MCF 10A (cell line): ENCODE measurements at regions not wholly inside any gene's neighbourhood (a gene's known extent, or its start where the extent isn't known, plus 50 kb on each side); places are given as distances from the start of the nearest gene placed in this dataset.

Experiments
- BruUV-seq: library from RNA; stranded (reverse); fragments of 400-500 nt; replicated peaks from 2 replicates; lab custom pipeline; 2021; lab: Mats Ljungman, UMichigan
- CTCF ChIA-PET: fragments of 300-600 bp; sonication (Branson Sonifier 250); formaldehyde crosslinking; extraction: SDS; loops from one replicate; lab custom pipeline; 2021; ENCODE audit warnings: antibody characterized with exemption, inconsistent platforms; lab: Yijun Ruan, JAX
- POLR2A ChIA-PET: fragments of 300-600, 350-650 bp; sonication (Branson Sonifier 250); formaldehyde crosslinking; extraction: SDS; loops from one replicate; lab custom pipeline; 2020; ENCODE audit warnings: antibody characterized with exemption, inconsistent platforms; lab: Yijun Ruan, JAX
- DNase-seq: peaks from one replicate; pipeline ENCODE4 v3.0.0-alpha.2; 2018; ENCODE audit not compliant: unreplicated experiment
- H3K27ac Mint-ChIP-seq: one replicate; pipeline ENCODE4 v1.8.0; 2022; ENCODE audit warnings: mild to moderate bottlenecking, low read depth, mixed read lengths; ENCODE audit not compliant: unreplicated experiment
- H3K27me3 Mint-ChIP-seq: one replicate; pipeline ENCODE4 v1.8.0; 2022; ENCODE audit warnings: mixed read lengths; ENCODE audit not compliant: insufficient read depth, unreplicated experiment
- H3K36me3 Mint-ChIP-seq: one replicate; pipeline ENCODE4 v1.8.0; 2022; ENCODE audit warnings: mild to moderate bottlenecking, moderate library complexity, mixed read lengths; ENCODE audit not compliant: insufficient read depth, unreplicated experiment
- H3K4me1 Mint-ChIP-seq: one replicate; pipeline ENCODE4 v1.8.0; 2022; ENCODE audit warnings: mixed read lengths; ENCODE audit not compliant: insufficient read depth, unreplicated experiment
- H3K4me3 Mint-ChIP-seq: one replicate; pipeline ENCODE4 v1.8.0; 2022; ENCODE audit warnings: mild to moderate bottlenecking, moderate library complexity, mixed read lengths; ENCODE audit not compliant: unreplicated experiment
- H3K9me3 Mint-ChIP-seq: one replicate; pipeline ENCODE4 v1.8.0; 2022; ENCODE audit warnings: mixed read lengths; ENCODE audit not compliant: unreplicated experiment
- intact Hi-C: fragments of 100-400 bp; cut with micrococcal nuclease; formaldehyde crosslinking; loops from 2 replicates; pipeline ENCODE4 v1.14.1; 2022
- TF ChIP-seq, protein P1 (sequence below): fragments of 200-600 bp; IDR thresholded peaks from one replicate; pipeline ENCODE4 v1.8.0; 2022; ENCODE audit warnings: antibody characterized with exemption, mild to moderate bottlenecking; ENCODE audit not compliant: unreplicated experiment

DNA sequence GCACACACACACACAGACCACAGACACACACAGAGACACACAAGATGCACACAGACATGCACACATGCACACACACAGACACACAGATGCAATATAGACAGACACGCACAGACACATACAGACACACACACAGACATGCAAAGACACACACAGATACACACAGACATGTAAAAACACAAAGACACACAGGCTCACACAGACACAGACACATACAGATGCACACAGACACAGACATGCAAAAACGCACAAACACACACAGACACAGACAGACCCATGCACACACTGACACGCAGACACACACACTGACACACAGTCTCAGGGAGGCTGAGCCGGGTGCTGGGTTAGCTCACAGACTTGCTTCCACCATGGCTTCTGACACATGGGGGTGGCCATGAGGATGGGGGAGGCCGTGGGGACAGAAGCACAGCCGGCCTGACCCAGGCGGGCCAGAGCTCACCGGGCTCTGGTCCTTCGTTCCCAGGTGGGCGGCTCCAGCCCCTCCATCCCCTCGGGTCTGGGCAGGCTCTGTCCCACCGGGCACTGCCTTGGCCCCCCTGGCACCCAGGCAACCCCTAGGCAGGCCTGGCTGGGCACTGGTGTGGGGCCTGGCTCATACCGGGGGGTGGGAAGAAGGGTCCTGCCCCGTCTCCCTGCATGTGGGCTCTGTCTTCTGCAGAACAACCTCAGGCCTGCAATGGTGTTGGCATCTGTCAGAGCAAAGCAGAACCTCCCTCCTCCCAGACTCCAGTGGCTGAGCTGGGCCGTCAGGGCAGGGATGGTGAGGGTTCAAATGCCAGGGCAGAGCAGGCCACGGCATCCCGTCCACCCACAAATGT lies 1489.5 kb downstream of the BRD1 start:
- TF ChIP-seq, protein P1, sequence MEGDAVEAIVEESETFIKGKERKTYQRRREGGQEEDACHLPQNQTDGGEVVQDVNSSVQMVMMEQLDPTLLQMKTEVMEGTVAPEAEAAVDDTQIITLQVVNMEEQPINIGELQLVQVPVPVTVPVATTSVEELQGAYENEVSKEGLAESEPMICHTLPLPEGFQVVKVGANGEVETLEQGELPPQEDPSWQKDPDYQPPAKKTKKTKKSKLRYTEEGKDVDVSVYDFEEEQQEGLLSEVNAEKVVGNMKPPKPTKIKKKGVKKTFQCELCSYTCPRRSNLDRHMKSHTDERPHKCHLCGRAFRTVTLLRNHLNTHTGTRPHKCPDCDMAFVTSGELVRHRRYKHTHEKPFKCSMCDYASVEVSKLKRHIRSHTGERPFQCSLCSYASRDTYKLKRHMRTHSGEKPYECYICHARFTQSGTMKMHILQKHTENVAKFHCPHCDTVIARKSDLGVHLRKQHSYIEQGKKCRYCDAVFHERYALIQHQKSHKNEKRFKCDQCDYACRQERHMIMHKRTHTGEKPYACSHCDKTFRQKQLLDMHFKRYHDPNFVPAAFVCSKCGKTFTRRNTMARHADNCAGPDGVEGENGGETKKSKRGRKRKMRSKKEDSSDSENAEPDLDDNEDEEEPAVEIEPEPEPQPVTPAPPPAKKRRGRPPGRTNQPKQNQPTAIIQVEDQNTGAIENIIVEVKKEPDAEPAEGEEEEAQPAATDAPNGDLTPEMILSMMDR: no peak
- Mint-ChIP-seq H3K27me3 (no peaks in the 10 kb centered on the region), H3K27ac (no peak overlapping the region), H3K9me3 (peaks cover 30% of the 10 kb centered on the region), H3K4me3 (no peak overlapping the region), H3K4me1 (no peaks in the 10 kb centered on the region), H3K36me3 (no peaks in the 10 kb centered on the region)
- no TSS peak for BruUV-seq
- ChIA-PET POLR2A (no interaction called here), CTCF (no interaction called here)
- DNase-seq: no peak
- intact Hi-C loops: no loop called here

DNA sequence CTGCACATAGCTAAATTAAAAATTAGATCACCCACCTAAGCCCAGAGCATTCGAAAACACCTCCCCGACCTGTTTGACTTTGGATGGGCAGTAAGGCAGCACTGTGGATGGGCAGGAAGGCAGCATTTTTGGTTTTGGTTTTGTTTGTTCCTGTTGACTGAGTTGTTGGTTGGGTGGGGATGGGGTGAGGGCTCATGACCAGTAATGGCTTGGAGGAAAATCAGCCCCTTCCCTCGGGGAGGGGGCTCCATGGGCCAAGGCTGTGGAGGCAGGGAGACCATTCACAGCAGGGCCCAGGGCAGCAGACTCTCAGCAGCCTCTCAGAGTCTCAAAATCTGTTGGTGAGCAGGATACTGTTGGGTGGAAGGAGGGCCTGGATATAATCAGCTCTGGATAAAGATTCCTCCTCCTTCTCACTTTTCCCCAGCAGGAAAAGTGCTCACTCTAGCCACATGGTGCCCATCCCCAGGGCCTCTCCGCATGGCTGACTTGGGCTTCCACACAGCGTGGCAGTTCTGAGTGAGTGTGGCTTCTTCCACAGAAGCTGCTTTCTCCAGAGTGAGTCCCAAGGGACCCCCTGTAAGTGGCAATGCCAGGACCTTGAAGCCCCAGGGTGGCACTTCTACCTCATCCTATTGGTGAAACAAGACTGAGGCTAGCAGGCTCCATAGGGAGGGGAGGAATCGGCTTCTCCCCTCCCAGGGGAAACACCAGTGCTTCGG lies 1491.2 kb downstream of the BRD1 start:
- H3K4me1 Mint-ChIP-seq: no peaks in the 10 kb centered on the region
- ChIA-PET CTCF (no interaction called here), POLR2A (interaction anchor here (0.7 kb wide), 1 partner anchor 143 kb away, joined by 5 read pairs; no protein-coding TSS in a partner anchor)
- H3K27me3 Mint-ChIP-seq: no peaks in the 10 kb centered on the region
- no TSS peak for BruUV-seq
- no peak for DNase-seq
- no peak overlapping the region for H3K4me3 Mint-ChIP-seq
- intact Hi-C loops: no loop called here
- H3K36me3 Mint-ChIP-seq: no peaks in the 10 kb centered on the region
- TF ChIP-seq, protein P1: no peak
- no peak overlapping the region for H3K27ac Mint-ChIP-seq
- H3K9me3 Mint-ChIP-seq: peaks cover 37% of the 10 kb centered on the region

DNA sequence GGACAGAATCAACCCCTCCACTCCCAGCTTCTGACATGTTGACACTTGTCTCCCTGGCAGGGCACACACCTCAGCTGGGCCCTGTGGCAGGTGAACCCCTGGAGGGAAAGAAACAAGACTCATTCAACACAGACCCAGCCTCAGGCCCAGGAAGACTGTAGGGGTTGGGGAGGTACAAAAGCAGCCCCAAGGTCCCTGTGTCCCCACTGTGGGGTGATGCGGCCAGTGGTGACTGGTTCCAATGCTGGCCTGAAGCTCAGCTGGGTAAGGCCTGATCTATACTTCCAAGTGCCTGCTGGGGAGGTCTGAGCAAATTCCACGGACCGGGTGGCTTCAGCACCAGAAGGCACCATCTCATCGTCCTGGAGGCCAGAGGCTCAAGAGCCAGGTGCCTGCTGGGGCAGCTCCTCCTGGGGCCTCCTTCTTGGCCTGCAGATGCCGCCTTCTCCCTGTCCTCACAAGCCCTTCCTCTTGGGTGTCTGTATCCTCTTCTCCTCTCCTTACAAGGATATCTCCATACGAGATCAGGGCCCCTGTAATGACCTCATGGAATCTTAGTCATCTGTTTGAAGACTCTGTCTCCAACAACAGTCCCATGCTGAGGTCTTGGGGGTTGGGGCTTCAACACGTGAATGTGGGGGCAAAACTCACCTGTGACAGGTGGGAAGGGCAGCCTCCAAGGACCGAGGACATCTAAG lies 1492.1 kb downstream of the BRD1 start:
- intact Hi-C loops: no loop called here
- Mint-ChIP-seq H3K9me3 (peaks cover 39% of the 10 kb centered on the region), H3K27me3 (no peaks in the 10 kb centered on the region), H3K27ac (no peak overlapping the region), H3K4me3 (no peak overlapping the region), H3K4me1 (no peaks in the 10 kb centered on the region), H3K36me3 (no peaks in the 10 kb centered on the region)
- TF ChIP-seq, protein P1: no peak
- ChIA-PET POLR2A (interaction anchor here (0.7 kb wide), 1 partner anchor 142 kb away, joined by 5 read pairs; no protein-coding TSS in a partner anchor), CTCF (interaction anchor here (0.6 kb wide), 1 partner anchor 126 kb away, joined by 3 read pairs; no protein-coding TSS in a partner anchor)
- no peak for DNase-seq
- BruUV-seq: no TSS peak

DNA sequence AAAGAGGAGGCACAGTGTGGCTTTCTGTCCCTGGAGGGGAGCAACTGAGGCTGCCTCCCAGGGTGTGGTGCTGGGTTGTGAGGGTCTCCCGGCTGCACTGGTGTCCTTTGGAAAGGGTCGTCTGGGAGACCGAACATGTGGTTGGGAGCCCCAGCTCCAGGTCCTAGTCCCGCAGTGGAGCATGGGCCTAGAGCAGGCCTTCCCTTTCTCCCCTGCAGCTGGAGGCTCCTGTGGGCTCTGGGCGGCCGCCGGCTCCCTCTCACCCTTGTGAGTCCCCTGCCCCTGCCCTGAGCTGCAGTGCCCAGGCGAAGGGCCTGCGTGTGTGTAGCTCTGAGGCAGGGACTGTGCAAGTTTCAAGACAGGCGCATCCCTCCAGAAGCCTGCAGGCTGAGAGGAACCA lies 1492.7 kb downstream of the BRD1 start:
- Mint-ChIP-seq H3K27me3 (no peaks in the 10 kb centered on the region), H3K4me3 (no peak overlapping the region), H3K36me3 (no peaks in the 10 kb centered on the region), H3K4me1 (no peaks in the 10 kb centered on the region), H3K9me3 (peaks cover 42% of the 10 kb centered on the region), H3K27ac (no peak overlapping the region)
- no TSS peak for BruUV-seq
- intact Hi-C loops: no loop called here
- ChIA-PET POLR2A (no interaction called here), CTCF (no interaction called here)
- TF ChIP-seq, protein P1: no peak
- no peak for DNase-seq
